GM15510 (cell line): ENCODE measurements at regions not wholly inside any gene's neighbourhood (a gene's known extent, or its start where the extent isn't known, plus 50 kb on each side); places are given as distances from the start of the nearest gene placed in this dataset.

Experiments used
- POLR2A ChIP-seq: IDR thresholded peaks from 3 replicates; pipeline ENCODE4 v1.6.1; 2011; ENCODE audit warnings: borderline replicate concordance; ENCODE audit not compliant: insufficient read length; ENCODE audit errors: extremely low read depth

DNA sequence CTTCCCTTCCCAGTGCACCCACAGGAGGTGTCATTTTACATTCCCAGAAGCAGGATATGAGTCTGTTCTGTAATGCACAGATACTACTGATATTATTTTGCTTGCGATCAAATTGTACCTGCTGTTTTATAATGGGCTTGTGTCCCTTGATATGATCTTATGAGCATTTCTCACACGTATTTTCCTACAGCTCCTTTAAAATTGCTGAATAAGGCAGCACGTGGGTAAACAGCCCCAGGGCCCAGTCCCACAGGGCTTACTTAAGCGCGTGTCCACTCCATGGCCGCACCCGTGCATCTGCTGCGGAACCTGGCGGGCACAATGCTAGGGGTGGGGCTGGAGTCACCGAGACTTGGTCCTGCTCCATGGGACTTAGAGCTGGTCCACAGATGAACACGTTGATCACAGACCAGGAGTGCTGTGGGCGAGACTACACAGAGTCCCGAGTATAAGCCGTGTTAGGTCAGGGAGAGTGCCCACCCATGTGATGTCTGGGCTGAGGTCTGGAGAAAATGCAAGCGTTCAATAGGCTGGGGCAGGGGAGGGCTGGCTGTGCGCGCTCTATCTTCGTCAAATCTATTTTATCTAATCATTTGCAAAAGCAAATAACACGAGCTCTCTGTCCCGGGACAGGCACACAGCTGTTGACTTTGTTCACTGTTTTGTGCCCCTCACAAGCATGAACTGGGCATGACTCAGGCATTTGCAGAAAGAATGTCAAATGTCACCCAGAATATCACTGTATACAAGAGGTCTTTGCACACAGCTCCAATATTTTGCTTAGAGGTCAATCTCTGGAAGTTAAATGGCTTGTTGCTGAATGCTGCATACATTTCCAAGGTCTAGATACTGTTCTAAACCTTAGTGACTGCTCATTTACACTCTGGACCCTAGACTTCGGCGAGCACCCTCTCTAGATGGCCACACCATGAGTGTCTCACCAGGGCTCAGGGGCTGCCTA is 119.3 kb downstream of the CRYAA start:
- no peak for TF ChIP-seq POLR2A

DNA sequence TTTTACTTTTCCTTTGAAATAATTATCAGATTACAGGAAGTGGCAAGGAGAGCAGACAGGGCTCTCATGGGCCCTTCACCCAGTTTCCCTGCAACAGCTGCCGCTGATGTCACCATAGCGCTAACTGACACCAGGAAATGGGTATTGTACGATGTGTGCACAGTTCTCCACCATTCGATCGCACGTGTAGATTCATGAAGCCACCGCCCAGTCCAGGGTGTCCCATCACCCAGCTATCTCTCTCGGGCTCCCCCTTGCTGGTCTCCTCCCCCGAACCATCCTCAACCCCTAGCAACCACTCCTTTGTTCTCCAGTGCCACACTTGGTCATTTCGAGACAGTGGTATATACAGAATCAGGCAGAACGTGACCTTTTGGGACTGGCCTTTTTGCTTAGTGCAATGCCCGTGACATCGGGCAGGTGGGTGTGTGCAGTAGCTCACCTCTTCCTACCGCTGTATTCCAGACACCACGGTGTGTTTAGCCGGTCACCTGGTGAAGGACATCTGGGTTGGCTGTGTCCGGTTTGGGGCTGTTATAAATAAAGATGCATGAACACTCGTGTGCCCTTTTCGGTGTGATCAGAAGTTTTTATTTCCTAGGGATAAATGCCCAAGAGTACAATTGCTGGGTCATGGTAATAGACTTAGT is 118.4 kb downstream of the CRYAA start:
- no peak for TF ChIP-seq POLR2A

DNA sequence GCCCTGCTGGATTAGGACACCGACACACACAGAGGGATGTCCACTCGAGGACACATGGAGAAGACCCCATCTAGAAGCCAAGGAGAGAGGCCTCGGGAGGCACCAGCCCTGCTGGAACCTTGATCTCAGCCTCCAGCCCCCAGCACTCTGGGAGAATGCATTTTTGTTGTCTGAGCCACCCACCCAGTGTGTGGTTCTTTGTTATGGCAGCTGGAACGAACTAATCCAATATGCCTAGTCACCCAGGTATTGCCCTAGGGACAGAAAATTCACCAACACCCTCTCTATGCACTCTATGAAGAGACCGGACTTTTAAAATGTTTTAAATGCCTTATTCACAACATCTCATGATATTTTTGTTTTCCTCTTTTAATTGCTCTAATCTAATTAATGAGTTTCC is 117.4 kb downstream of the CRYAA start:
- no peak for TF ChIP-seq POLR2A

DNA sequence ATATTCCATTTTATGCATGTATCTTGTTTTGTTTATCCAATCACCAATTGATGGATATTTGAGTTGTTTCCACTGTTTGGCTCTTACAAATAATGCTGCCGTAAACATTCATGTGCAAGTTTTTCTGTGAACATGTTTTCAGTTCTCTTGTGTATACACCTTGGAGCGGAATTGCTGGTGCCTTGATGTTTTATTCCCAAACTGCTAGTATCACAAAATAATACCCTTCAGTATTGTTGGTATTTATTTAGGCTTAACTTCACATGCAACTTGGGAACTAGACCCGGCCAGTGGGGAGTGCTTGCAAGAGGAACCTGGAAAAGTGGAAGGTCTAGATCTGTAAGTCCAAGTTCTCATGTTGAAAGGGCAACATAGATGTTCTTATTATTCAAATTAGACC is 115.9 kb downstream of the CRYAA start:
- no peak for TF ChIP-seq POLR2A

DNA sequence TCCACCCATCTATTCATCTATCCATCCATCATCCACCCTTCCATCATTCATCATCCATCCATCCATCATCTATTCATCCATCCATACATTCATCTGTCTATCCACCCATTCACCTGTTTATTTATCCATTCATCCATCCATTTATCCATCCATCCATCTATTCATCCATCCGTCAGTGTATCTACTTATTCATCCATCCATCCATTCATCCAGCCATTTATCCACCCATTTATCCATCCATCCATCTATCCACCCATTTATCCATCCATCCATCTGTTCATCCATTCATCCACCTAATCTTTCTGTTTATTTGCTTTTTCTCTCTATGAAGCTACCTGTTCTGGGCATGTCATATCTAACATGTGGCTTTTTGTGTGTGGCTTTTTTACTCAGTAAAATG is 115.4 kb downstream of the CRYAA start:
- TF ChIP-seq POLR2A = no peak

DNA sequence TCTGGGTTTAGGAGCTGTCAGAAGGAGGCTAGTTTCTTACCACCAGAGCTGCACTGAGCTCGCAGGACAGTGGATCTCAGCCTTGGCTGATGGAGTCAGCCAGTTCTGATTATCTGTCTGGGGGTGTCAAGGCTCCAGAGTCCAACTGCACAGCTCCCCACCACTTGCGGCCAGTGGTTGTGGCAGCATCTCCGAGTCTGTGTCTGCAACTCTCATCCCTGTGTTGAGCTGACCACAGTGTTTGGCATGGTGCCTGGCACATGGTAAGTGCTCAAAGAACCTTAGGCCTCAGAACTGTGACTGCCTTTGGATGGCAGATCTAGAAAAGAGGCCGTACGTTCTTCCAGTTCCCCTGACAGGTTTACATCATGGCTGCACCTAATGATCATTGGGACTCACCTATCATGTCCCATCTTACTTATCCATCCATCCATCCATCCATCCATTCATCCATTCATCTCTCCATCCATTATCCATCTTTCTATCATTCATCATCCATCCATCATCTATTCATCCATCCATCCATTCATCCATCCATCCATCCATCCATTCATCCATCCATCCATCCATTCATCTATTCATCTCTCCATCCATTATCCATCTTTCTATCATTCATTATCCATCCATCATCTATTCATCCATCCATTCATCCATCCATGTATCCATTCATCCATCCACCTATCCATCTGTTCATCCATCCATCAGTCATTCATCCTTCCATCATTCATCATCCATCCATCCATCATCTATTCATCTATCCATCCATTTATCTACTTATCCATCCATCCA is 114.5 kb downstream of the CRYAA start:
- no peak for TF ChIP-seq POLR2A

DNA sequence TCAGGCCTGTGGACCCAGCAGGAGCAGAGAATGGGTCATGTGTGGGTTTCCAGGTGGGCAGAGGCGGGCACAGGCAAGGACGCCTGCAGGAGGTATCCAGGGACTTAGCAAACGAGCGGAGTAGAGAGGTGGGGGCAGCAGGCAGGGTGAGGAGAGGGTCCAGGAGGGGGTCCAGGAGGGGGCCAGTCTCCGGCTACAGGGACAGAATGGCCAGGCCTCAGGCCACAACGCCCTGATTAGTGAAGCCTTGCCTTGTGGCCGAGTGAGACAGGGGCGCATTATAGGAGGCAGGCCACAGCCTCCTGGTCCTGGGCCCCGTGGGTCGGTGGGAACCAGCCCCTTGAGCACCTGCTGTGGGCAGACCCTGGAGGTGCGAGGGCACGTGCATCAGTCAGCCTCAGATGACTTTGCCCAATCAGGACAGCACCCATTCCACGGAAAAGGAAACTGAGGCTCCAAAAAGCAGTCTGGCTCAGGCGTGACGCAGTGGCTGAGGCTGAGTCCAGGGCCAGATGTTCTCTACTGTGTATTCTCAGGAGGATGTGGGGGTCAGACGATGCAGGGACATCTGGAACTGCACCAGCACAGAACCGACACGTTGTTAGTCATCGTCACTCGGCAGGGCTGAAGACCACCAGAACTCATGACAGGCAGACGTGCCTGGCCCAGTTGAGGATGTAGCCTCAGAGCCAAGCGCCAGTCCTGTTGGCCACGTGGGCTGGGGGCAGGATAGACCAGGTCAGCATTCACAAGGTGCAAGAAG is 113.7 kb downstream of the CRYAA start:
- no peak for TF ChIP-seq POLR2A

DNA sequence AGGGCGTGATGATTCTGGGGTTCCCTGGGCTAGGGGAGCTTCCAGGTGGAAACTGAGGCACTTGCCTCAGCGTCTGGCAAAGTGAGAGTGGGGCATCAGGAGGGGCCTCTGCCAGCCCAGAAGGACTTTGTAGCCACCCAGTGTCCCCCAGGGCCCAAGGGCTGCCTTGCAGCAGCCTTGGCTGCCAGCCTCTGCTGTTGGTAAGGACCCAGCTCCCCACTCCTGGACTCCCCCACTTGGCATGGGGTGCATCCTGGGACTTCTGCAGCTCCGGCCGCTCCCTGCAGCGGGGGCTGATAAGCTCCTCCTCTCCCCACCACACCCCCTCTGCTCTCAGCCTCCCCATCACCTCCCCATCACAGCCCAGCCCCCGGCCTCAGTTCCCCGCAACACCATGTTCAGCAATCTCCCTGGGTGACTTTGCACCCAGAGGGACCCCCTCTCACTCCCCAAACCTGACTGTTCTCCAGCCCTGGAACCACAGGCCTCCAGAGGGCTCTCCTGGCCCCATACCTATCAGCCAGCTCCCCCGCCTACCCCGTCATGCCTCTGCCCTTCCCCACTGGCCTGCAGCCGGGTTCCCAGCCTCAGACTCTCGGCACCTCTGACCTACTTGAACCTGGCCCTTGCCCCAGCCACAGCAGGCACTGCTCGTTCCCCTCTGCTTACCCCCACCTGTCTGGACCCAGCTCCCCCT is 113.0 kb downstream of the CRYAA start:
- TF ChIP-seq POLR2A = no peak

DNA sequence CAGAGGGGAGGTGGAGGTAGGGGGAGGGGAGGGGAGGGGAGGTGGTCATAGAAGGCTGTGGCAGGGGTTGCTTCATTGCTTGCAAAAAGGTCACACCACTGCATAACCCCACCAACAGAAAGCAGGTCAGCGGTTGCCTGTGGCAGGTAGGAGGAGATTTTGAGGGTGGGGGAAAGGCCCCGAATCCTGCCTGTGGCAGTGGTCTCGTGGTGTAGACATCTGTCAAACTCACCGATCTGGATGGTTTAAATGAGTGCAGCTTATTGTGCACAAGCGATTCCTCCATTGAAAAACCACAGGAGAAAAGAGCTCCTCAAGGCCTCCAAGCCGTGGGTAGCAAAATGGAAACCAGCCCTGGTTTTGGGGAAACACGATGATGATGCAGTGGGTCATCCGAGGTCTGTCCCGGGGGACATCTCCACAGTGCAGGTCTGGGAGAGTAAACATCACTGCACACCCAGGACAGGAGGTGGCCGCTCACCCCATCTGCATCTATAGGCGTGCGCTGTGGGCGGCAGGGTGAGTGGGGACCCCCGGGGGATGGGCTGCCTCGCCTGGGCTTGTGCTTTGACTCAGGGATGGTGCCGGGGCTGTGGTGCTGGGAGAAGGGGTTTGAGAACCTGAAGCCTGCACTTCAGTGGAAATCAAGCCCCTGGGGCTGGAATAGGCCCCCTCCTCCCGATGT is 112.3 kb downstream of the CRYAA start:
- TF ChIP-seq POLR2A = no peak

DNA sequence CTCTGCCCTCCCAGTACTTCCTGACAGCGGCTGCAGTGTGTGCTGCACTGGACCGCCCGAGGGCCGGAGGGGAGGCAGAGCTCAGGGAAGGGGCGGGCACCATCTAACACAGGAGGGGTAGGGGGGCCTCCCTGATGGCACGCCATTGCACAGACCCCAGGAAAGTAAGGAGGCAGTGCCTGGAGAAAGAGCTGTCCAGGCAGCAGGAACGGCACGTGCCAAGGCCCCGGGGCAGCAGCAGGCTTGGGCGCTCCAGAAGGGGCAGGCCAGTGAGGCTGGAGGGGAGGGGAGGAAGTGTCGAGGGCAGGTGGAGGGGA is 110.7 kb downstream of the CRYAA start:
- TF ChIP-seq POLR2A = no peak

DNA sequence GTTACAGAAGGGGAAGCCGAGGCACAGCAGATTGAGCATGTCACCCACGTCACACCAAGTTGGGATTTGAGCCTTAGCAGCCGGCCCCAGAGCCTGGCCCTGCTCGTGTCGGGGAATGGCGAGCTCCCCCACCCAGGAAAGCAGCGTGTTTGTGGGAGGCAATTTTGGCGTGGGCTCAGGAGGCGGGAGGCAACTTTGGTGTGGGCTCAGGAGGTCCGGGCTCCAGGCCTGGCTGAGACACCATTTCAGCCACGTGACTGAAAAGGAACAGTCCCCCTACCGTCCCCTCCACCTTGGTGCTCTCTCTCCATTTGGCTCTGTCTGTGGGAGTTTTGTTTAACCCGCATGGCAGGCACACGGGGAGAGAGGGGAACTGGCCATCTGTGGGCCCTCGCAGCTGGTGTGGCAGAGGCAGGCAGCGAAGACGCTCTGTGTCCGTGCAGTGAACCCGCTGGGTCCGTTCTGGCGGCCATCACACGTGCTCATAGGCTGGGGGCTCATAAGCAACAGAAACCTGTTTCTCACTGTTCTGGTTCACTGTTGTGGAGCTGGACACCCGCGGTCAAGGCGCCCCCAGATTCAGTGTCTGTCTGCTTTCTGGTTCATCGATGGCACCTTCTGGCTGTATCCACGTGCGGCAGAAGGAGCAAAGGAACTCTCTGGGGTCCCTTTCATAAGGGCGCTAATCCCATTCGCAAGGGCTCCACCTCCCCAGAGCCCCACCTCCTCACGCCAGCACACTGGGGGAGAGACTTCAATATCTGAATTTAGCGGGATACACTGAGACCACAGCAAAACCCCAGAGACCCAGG is 110.2 kb downstream of the CRYAA start:
- no peak for TF ChIP-seq POLR2A

DNA sequence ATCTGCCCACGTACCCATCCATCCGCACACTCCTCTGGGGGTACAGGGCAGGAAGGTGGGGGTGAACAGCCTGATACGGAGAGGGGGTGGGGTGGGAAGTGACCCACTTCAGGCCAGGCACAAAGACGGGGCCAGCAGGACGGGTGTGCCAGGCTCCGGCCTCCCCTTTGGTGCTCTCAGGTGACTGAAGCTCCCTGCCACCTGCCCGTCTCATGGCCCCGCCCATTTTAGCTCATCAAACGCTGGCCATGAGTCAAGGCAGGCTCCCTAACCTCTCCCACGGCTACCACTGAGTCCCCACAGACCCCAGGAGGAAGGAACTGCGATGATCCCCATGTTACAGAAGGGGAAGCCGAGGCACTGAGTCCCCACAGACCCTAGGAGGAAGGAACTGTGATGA is 109.6 kb downstream of the CRYAA start:
- no peak for TF ChIP-seq POLR2A

DNA sequence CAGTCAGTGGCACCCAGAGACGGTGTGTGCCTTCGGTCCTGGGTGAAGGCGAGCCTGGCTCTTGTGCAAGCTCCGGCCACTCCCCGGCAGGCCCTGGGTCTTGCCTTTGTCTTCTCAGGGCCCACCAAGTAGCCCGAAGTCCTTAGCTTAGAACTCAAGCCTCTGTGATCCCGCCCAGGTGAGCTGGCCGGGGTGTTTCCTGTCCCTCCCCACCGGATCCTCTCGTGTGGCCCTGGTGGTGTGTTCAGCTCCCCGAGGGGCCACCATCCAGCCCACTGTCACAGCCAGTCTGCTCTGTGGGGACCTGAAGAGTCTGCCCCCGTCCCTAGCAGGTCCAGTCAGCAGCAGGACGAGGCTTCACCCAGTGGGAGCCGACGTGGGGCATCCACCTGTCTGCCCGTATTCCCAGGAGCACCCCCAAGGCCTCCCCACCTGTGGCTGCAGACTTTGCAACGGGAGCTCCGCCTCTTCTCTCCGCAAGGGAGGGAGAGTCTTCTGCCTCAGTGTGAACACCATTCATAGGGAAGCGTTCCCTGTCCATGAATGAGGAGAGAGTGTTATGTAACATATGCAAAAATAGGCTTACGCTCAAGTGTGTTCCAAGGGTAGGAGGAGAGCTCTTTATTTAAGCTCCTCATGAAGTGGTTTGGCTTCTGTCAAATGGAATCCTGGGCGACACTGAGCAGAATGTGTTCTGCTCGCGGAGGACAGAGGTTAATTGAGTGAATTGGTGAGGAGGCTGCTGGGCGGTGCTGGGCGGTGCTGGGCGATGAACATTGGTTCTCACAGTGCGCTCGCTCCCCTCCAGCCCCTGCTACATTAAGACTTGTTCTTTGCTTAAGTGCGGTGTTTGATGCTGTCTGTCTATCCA is 108.9 kb downstream of the CRYAA start:
- no peak for TF ChIP-seq POLR2A

DNA sequence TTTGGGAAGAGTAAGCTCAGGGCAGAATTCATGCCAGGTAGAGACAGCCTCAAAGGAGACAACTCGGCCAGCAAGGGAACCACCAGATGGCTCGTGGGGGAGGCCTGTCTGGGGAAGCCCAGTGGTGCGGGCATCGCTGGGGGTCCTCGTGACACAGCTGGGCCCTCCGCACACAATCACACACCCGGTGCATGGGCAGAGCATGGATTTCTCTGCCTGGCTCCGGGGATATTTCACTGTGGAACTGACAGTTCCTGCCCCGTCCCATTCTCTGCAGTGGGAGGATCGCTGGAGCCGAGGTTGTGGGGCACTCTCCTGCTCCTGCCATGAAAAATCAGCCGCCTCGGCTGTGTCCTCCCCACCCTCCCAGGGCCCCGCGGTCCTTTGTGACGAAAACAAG is 108.0 kb downstream of the CRYAA start:
- no peak for TF ChIP-seq POLR2A
